ENCODE measurements at regions not wholly inside any gene's neighbourhood (a gene's known extent, or its start where the extent isn't known, plus 50 kb on each side); places are given as distances from the start of the nearest gene placed in this dataset.
A peak's percentile ranks its signal among the peaks of the same experiment; 100 is the strongest.

DNA sequence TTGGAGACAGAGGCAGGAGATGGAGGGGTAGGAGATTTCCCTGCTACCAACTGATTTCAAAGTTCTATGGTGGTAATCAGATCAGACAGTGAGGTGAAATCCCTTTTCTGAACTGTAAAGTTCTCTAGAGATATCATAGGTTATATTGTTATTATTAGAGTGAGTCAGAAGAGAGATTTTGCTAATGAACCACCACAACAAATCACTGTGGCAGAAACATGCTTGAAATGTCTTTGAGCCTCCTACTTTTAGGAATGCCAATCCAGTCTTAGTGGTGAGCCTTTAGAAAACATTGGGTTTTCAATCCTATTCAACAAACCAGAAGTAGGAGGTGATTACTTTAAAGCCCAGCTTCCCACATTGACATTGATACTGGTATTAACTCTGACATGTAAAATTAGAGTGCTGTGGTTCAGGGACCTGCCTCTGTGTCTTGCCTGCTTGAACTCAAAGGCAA, 136.7 kb upstream of the CNR1 start:
- intact Hi-C loops (cut with micrococcal nuclease; ENCODE audit: unreplicated experiment): no loop called here
- no peaks in the 10 kb centered on the region for H3K79me2 ChIP-seq (ENCODE audit: control insufficient read depth, insufficient read depth, low read length)
- no peaks in the 10 kb centered on the region for H3K27me3 ChIP-seq (replicated peaks in 1 of 2; ENCODE audit: control insufficient read depth in 2 of 2, insufficient read depth in 2 of 2, low read length in 1 of 2)
- H3K4me1 ChIP-seq (ENCODE audit: control insufficient read depth, insufficient read depth, low read length): no peaks in the 10 kb centered on the region
- FAIRE-seq (peak; percentile 66), ATAC-seq (no peak), DNase-seq (ENCODE audit: low read depth, low spot score) (no peak)
- no peak overlapping the region for H3K9ac ChIP-seq (ENCODE audit: control insufficient read depth, insufficient read depth, low read length)
- POLR2A ChIA-PET: interaction anchor here (0.6 kb wide), 1 partner anchor 229 kb away, joined by 3 read pairs; no protein-coding TSS in a partner anchor
- H3K36me3 ChIP-seq (ENCODE audit: control insufficient read depth in 2 of 2, insufficient read depth in 2 of 2, low read length in 1 of 2): no peaks in the 10 kb centered on the region
- BruUV-seq (replicated peaks): no TSS peak
- RAD21 ChIA-PET (ENCODE audit: unreplicated experiment): no interaction called here
- no peak overlapping the region for H3K4me2 ChIP-seq (ENCODE audit: control insufficient read depth, insufficient read depth)
- H4K20me1 ChIP-seq (ENCODE audit: control insufficient read depth, insufficient read depth): no peaks in the 10 kb centered on the region
- H3K9me3 ChIP-seq (replicated peaks; ENCODE audit: control insufficient read depth, insufficient read depth, low read length): no peaks in the 10 kb centered on the region; the same call in 2 of the 3 replicates
- no peak overlapping the region for H3K27ac ChIP-seq (ENCODE audit: control insufficient read depth, insufficient read depth)
- in situ Hi-C loops (cut with MboI): no loop called here
- H3K4me3 ChIP-seq: no peak overlapping the region
- no peak overlapping the region for H2AFZ ChIP-seq (ENCODE audit: control insufficient read depth, low read depth, low read length)
- CTCF ChIA-PET: interaction anchor here (0.7 kb wide), 1 partner anchor 235 kb away, joined by 3 read pairs; no protein-coding TSS in a partner anchor
- SMC1A ChIA-PET (ENCODE audit: uncharacterized antibody, unreplicated experiment): interaction anchor here (1.2 to 1.4 kb wide), 2 partner anchors 34 to 77 kb away, joined by 3 read pairs; no protein-coding TSS in a partner anchor
- TF ChIP-seq SUPT20H (IDR thresholded peaks at IDR 0.05; ENCODE audit: borderline replicate concordance, control insufficient read depth, low read depth, low read length): no peak
- no peak for TF ChIP-seq ASH2L (IDR thresholded peaks at IDR 0.05; ENCODE audit: borderline replicate concordance, low read depth)

DNA sequence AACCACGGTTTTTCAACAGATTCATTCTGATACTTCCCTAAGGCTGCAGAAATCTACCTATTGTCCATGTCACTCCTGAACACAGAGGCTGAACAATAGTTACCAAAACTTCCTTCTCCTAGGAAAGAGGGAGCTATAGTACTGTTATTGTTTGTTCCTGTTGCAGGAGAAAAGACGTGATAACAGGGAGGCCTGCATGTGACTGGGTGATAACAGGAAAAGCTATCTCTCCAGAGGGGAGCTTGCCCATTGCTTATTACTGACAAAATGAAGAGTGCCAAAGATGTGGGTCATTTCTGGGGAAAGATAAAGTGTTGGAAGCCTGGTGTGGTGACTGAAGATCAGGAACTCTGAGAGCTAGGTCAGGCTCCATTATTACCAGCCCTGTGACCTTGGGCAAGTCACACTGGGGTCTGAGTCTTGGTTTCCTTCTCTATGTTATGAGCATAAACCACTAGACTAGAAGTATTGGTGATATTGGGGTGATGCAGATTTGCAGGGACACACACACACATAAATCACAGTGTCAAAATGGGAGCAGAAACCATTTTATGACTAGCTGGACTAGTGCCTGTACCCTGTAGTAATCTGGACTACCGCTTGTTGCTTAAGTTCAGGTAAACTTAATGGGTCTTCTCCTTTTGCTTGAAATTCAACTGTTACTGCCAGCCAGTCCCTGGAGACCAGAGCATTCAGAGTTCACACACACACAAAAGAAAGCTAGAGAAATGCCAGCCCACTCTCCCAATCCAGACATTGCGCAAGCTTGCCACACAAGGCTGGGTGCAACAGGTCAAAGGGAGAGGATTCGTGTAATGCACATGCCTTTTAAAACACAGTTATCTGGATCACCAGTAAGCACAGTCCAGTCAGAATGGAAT, 136.0 kb upstream of the CNR1 start:
- no peak for FAIRE-seq
- SMC1A ChIA-PET (ENCODE audit: uncharacterized antibody, unreplicated experiment): interaction anchor here (1.1 to 1.4 kb wide), 3 partner anchors 9 to 78 kb away, joined by 3 read pairs; no protein-coding TSS in a partner anchor
- in situ Hi-C loops (cut with MboI): no loop called here

More for the DNA sequence above, 136.0 kb upstream of the CNR1 start:
- Histone ChIP-seq H3K27me3 (replicated peaks in 1 of 2; ENCODE audit: control insufficient read depth in 2 of 2, insufficient read depth in 2 of 2, low read length in 1 of 2) (no peaks in the 10 kb centered on the region), H3K36me3 (ENCODE audit: control insufficient read depth in 2 of 2, insufficient read depth in 2 of 2, low read length in 1 of 2) (no peaks in the 10 kb centered on the region), H3K4me2 (ENCODE audit: control insufficient read depth, insufficient read depth) (no peak overlapping the region), H4K20me1 (ENCODE audit: control insufficient read depth, insufficient read depth) (no peaks in the 10 kb centered on the region), H3K9ac (ENCODE audit: control insufficient read depth, insufficient read depth, low read length) (no peak overlapping the region), H3K27ac (ENCODE audit: control insufficient read depth, insufficient read depth) (no peak overlapping the region), H2AFZ (ENCODE audit: control insufficient read depth, low read depth, low read length) (no peak overlapping the region), H3K79me2 (ENCODE audit: control insufficient read depth, insufficient read depth, low read length) (no peaks in the 10 kb centered on the region), H3K4me3 (no peak overlapping the region), H3K9me3 (replicated peaks; ENCODE audit: control insufficient read depth, insufficient read depth, low read length) (no peaks in the 10 kb centered on the region; the same call in 2 of the 3 replicates), H3K4me1 (ENCODE audit: control insufficient read depth, insufficient read depth, low read length) (no peaks in the 10 kb centered on the region)
- ChIA-PET CTCF (interaction anchor here (1.2 kb wide), 1 partner anchor 8 kb away, joined by 3 read pairs; no protein-coding TSS in a partner anchor), POLR2A (interaction anchor here (0.6 kb wide), 1 partner anchor 228 kb away, joined by 3 read pairs; no protein-coding TSS in a partner anchor), RAD21 (ENCODE audit: unreplicated experiment) (no interaction called here)
- WGBS (ENCODE audit: insufficient coverage, insufficient replicate concordance, low lambda C conversion rate, missing lambda C conversion rate): 39% methylated on average over 5 of the region's 5 CpGs
- intact Hi-C loops (cut with micrococcal nuclease; ENCODE audit: unreplicated experiment): no loop called here
- no peak for ATAC-seq
- BruUV-seq (replicated peaks): no TSS peak
- TF ChIP-seq, protein P1, sequence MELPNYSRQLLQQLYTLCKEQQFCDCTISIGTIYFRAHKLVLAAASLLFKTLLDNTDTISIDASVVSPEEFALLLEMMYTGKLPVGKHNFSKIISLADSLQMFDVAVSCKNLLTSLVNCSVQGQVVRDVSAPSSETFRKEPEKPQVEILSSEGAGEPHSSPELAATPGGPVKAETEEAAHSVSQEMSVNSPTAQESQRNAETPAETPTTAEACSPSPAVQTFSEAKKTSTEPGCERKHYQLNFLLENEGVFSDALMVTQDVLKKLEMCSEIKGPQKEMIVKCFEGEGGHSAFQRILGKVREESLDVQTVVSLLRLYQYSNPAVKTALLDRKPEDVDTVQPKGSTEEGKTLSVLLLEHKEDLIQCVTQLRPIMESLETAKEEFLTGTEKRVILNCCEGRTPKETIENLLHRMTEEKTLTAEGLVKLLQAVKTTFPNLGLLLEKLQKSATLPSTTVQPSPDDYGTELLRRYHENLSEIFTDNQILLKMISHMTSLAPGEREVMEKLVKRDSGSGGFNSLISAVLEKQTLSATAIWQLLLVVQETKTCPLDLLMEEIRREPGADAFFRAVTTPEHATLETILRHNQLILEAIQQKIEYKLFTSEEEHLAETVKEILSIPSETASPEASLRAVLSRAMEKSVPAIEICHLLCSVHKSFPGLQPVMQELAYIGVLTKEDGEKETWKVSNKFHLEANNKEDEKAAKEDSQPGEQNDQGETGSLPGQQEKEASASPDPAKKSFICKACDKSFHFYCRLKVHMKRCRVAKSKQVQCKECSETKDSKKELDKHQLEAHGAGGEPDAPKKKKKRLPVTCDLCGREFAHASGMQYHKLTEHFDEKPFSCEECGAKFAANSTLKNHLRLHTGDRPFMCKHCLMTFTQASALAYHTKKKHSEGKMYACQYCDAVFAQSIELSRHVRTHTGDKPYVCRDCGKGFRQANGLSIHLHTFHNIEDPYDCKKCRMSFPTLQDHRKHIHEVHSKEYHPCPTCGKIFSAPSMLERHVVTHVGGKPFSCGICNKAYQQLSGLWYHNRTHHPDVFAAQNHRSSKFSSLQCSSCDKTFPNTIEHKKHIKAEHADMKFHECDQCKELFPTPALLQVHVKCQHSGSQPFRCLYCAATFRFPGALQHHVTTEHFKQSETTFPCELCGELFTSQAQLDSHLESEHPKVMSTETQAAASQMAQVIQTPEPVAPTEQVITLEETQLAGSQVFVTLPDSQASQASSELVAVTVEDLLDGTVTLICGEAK (IDR thresholded peaks at IDR 0.05; ENCODE audit: borderline replicate concordance): no peak
- no peak for DNase-seq (ENCODE audit: low read depth, low spot score)
